Activated naive CD8-positive, alpha-beta T cell treated with anti-CD3 and anti-CD28 coated beads, Interleukin-2, amount 10 ng/mL, durations not matched to agents 7 days and 5 days (primary cell): ENCODE measurements at regions not wholly inside any gene's neighbourhood (a gene's known extent, or its start where the extent isn't known, plus 50 kb on each side); places are given as distances from the start of the nearest gene placed in this dataset.

Source experiments
- ATAC-seq: fragments of 150-1000 bp; cut with Tn5 transposase; one replicate; pipeline ENCODE4 v1.10.0; 2021; ENCODE audit warnings: low read depth, moderate library complexity
- POLR2A ChIA-PET: fragments of 350-600 bp; sonication (Branson Sonifier 250); formaldehyde crosslinking; loops from one replicate; lab custom pipeline; 2021; ENCODE audit warnings: antibody characterized with exemption; lab: Charles Lee
- DNase-seq: peaks from one replicate; pipeline ENCODE4 v3.0.0; 2021
- H3K27ac Mint-ChIP-seq: one replicate; pipeline ENCODE4 v1.8.0; 2022; ENCODE audit warnings: mild to moderate bottlenecking, mixed read lengths
- H3K27me3 Mint-ChIP-seq: one replicate; pipeline ENCODE4 v1.8.0; 2022; ENCODE audit warnings: mild to moderate bottlenecking, moderate library complexity, mixed read lengths
- H3K36me3 Mint-ChIP-seq: one replicate; pipeline ENCODE4 v1.8.0; 2021; ENCODE audit warnings: mild to moderate bottlenecking, mixed read lengths
- H3K4me1 Mint-ChIP-seq: one replicate; pipeline ENCODE4 v1.8.0; 2021; ENCODE audit warnings: mixed read lengths
- H3K4me3 Mint-ChIP-seq: one replicate; pipeline ENCODE4 v1.8.0; 2022; ENCODE audit warnings: mild to moderate bottlenecking, moderate library complexity, mixed read lengths
- H3K9me3 Mint-ChIP-seq: one replicate; pipeline ENCODE4 v1.8.0; 2021; ENCODE audit warnings: mixed read lengths

GRCh38 chr10:32120147-32120546 is 63.9 kb upstream of the KIF5B start:
- POLR2A ChIA-PET: no interaction called here
- Mint-ChIP-seq H3K27me3 (peaks cover 2% of the 10 kb centered on the region), H3K9me3 (peaks cover 3% of the 10 kb centered on the region), H3K4me3 (no peak overlapping the region), H3K27ac (no peak overlapping the region), H3K4me1 (no peaks in the 10 kb centered on the region), H3K36me3 (no peaks in the 10 kb centered on the region)
- DNase-seq (no peak), ATAC-seq (no peak)

GRCh38 chr10:32114508-32114907 is 58.3 kb upstream of the KIF5B start:
- ATAC-seq (no peak), DNase-seq (no peak)
- Mint-ChIP-seq H3K4me3 (no peak overlapping the region), H3K4me1 (no peaks in the 10 kb centered on the region), H3K9me3 (no peaks in the 10 kb centered on the region), H3K27me3 (peaks cover 16% of the 10 kb centered on the region), H3K36me3 (no peaks in the 10 kb centered on the region), H3K27ac (no peak overlapping the region)
- POLR2A ChIA-PET: no interaction called here

GRCh38 chr10:32112055-32112454 is 55.8 kb upstream of the KIF5B start:
- POLR2A ChIA-PET: no interaction called here
- Mint-ChIP-seq H3K4me3 (no peak overlapping the region), H3K27ac (no peak overlapping the region), H3K36me3 (no peaks in the 10 kb centered on the region), H3K27me3 (peaks cover 16% of the 10 kb centered on the region), H3K4me1 (no peaks in the 10 kb centered on the region), H3K9me3 (peaks cover 1% of the 10 kb centered on the region)
- no peak for ATAC-seq
- DNase-seq: no peak

- Mint-ChIP-seq H3K4me1 (no peaks in the 10 kb centered on the region), H3K27me3 (peaks cover 14% of the 10 kb centered on the region), H3K27ac (no peak overlapping the region), H3K4me3 (no peak overlapping the region), H3K9me3 (peaks cover 1% of the 10 kb centered on the region), H3K36me3 (no peaks in the 10 kb centered on the region)
- ATAC-seq: no peak
- no peak for DNase-seq
- POLR2A ChIA-PET: no interaction called here
Observed at GRCh38 chr10:32111585-32111984, 55.4 kb upstream of the KIF5B start.

- Mint-ChIP-seq H3K27ac (no peak overlapping the region), H3K36me3 (no peaks in the 10 kb centered on the region)
Observed at GRCh38 chr10:32110790-32111189, 54.6 kb upstream of the KIF5B start.

GRCh38 chr10:32109603-32110002 is 53.4 kb upstream of the KIF5B start:
- no peak for DNase-seq
- H3K9me3 Mint-ChIP-seq: peaks cover 1% of the 10 kb centered on the region
- no peak overlapping the region for H3K27ac Mint-ChIP-seq

More at GRCh38 chr10:32110790-32111189, 54.6 kb upstream of the KIF5B start:
- Mint-ChIP-seq H3K4me1 (no peaks in the 10 kb centered on the region), H3K27me3 (peaks cover 14% of the 10 kb centered on the region), H3K4me3 (no peak overlapping the region), H3K9me3 (peaks cover 1% of the 10 kb centered on the region)
- POLR2A ChIA-PET: no interaction called here
- no peak for DNase-seq
- no peak for ATAC-seq

More at GRCh38 chr10:32109603-32110002, 53.4 kb upstream of the KIF5B start:
- Mint-ChIP-seq H3K36me3 (no peaks in the 10 kb centered on the region), H3K4me1 (no peaks in the 10 kb centered on the region), H3K4me3 (no peak overlapping the region), H3K27me3 (peaks cover 13% of the 10 kb centered on the region)
- POLR2A ChIA-PET: no interaction called here
- no peak for ATAC-seq
